GM18511 (cell line): ENCODE measurements at regions not wholly inside any gene's neighbourhood (a gene's known extent, or its start where the extent isn't known, plus 50 kb on each side); places are given as distances from the start of the nearest gene placed in this dataset.
"Not testable (repeated sequence)": the region's sequence is repeated elsewhere in the genome, so short reads cannot be mapped to it uniquely, and the experiment has no call there.

Experiments used
- ATAC-seq: cut with Tn5 transposase; IDR thresholded peaks from one replicate; pipeline ENCODE4 v1.9.1; 2021; ENCODE audit warnings: mild to moderate bottlenecking, moderate library complexity; ENCODE audit not compliant: unreplicated experiment

- ATAC-seq = not testable (repeated sequence)
Observed at GRCh38 chr13:27363637-27364036, 60.8 kb upstream of the GTF3A start.

DNA sequence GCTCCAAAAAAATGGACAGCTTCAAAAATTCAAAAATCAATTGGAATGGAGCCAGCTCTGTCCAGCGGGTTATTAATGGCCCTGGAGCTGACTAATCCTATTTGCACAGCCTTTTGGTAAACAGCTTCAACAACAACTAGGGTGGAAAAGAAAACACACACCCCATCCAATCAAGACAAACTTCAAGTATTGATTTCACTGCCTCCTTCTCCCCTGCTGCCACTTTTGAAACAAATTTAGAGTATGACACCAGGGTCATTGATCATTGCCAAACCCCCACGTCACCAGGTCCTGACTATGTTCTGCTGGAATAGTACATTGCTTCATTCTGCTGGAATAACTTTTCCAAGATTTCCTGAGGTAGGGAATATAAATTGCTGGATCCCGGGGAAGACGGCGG lies 56.8 kb upstream of the GTF3A start:
- no peak for ATAC-seq

GRCh38 chr13:27370305-27370872 lies 54.0 kb upstream of the GTF3A start:
- ATAC-seq = no peak

DNA sequence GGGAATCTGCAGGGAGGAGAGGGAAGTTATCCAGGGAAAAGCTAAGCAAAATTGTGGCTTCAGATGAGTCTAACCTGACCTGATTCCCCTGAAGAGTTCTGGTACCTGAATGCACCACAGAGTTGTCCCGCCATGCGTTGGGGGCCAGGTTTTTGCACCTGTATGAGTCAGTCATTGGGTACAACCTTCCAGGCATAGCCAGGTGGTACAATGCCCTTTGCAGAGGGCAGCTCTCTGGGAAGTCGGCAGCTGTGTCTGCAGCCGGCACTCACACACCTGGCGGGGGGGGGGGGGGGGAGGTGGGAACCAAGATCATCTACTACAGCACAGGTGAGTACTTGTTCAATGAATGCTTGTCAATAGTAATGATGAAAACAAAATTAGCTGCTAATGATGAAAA lies 52.5 kb upstream of the GTF3A start:
- no peak for ATAC-seq

- ATAC-seq = no peak
Observed at GRCh38 chr13:27372896-27373295, 51.5 kb upstream of the GTF3A start.

DNA sequence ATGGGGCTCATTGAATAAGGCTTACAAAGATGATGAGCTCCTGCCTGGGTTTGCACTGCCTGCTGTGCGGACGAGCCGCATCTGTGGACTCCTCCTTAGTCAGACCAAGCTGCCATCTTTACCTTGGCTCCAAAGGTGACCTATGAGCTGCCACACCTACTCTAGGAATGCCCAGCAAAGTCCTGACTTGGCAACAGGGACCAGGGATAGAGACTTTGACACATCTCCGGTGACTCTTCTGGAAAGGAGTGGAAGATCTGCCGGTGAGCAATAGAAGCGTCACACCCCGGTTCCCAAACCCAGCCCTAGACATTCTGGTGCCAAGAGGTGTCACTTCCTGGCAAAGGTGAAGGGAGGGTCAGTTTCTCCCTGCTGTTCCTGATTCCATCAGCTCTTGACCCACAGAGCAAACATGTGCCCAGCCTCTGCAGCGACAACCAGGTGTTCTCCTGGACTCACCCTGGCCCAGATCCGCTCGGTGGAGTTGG lies 50.2 kb upstream of the GTF3A start:
- ATAC-seq = no peak
